HG03175 (cell line): ENCODE measurements at regions not wholly inside any gene's neighbourhood (a gene's known extent, or its start where the extent isn't known, plus 50 kb on each side); places are given as distances from the start of the nearest gene placed in this dataset.
"Not testable (repeated sequence)": the region's sequence is repeated elsewhere in the genome, so short reads cannot be mapped to it uniquely, and the experiment has no call there.

ENCODE experiments used
- ATAC-seq: cut with Tn5 transposase; IDR thresholded peaks from one replicate; pipeline ENCODE4 v1.9.1; 2021; ENCODE audit warnings: mild to moderate bottlenecking, moderate library complexity; ENCODE audit not compliant: unreplicated experiment

GRCh38 chr16:8130197-8130596 is 460.1 kb downstream of the TMEM114 start:
- ATAC-seq, result no peak

GRCh38 chr16:8127070-8127469 is 463.2 kb downstream of the TMEM114 start:
- ATAC-seq, result no peak

- no peak for ATAC-seq
These were observed 464.0 kb downstream of the TMEM114 start for GRCh38 chr16:8126313-8126712.

GRCh38 chr16:8120001-8120400 is 470.3 kb downstream of the TMEM114 start:
- ATAC-seq, result no peak

- ATAC-seq, result no peak
These were observed 474.5 kb downstream of the TMEM114 start for GRCh38 chr16:8115814-8116213.

GRCh38 chr16:8114941-8115340 is 475.4 kb downstream of the TMEM114 start:
- not testable (repeated sequence) for ATAC-seq

- no peak for ATAC-seq
These were observed 476.5 kb downstream of the TMEM114 start for GRCh38 chr16:8113843-8114242.

- ATAC-seq, result no peak
These were observed 479.5 kb downstream of the TMEM114 start for GRCh38 chr16:8110572-8111514.

- ATAC-seq, result no peak
These were observed 480.6 kb downstream of the TMEM114 start for GRCh38 chr16:8109510-8110369.

GRCh38 chr16:8108991-8109509 is 481.3 kb downstream of the TMEM114 start:
- ATAC-seq, result no peak

GRCh38 chr16:8107296-8107695 is 483.0 kb downstream of the TMEM114 start:
- no peak for ATAC-seq

GRCh38 chr16:8103649-8104289 is 486.5 kb downstream of the TMEM114 start:
- ATAC-seq, result no peak

GRCh38 chr16:8099586-8099985 is 490.7 kb downstream of the TMEM114 start:
- no peak for ATAC-seq

GRCh38 chr16:8098947-8099512 is 491.3 kb downstream of the TMEM114 start:
- no peak for ATAC-seq

- ATAC-seq, result no peak
These were observed 494.1 kb downstream of the TMEM114 start for GRCh38 chr16:8096211-8096610.

GRCh38 chr16:8094696-8095095 is 495.6 kb downstream of the TMEM114 start:
- ATAC-seq, result no peak

GRCh38 chr16:8088820-8089338 is 501.4 kb downstream of the TMEM114 start:
- ATAC-seq, result no peak

- no peak for ATAC-seq
These were observed 502.6 kb downstream of the TMEM114 start for GRCh38 chr16:8087597-8088289.

- no peak for ATAC-seq
These were observed 503.2 kb downstream of the TMEM114 start for GRCh38 chr16:8087146-8087545.

- no peak for ATAC-seq
These were observed 505.4 kb downstream of the TMEM114 start for GRCh38 chr16:8084882-8085281.
